Thymus (tissue), 11 donors: ENCODE measurements at regions not wholly inside any gene's neighbourhood (a gene's known extent, or its start where the extent isn't known, plus 50 kb on each side); places are given as distances from the start of the nearest gene placed in this dataset.
"Not testable (repeated sequence)": the region's sequence is repeated elsewhere in the genome, so short reads cannot be mapped to it uniquely, and the experiment has no call there.

Source experiments
- DNase-seq, 9 donors: peaks; one replicate each; pipeline ENCODE4 v3.0.0-alpha.2; 2013; ENCODE audit warnings: low spot score in 9 of 9, low read depth in 6 of 9, missing footprints in 1 of 9
- H3K27ac ChIP-seq, 2 donors: one replicate each; pipeline ENCODE4 v1.5.1; 2013; ENCODE audit warnings: control low read depth in 1 of 2, low read depth in 1 of 2, low read length in 1 of 2, mild to moderate bottlenecking in 1 of 2, moderate library complexity in 1 of 2
- H3K27me3 ChIP-seq, 2 donors: one replicate each; pipeline ENCODE4 v1.5.1; 2013; ENCODE audit warnings: low read length in 1 of 2; ENCODE audit not compliant: control insufficient read depth in 2 of 2, insufficient read depth in 1 of 2
- H3K36me3 ChIP-seq, 2 donors: one replicate each; pipeline ENCODE4 v1.5.1; 2013; ENCODE audit warnings: low read length in 1 of 2, mild to moderate bottlenecking in 1 of 2, moderate library complexity in 1 of 2; ENCODE audit not compliant: control insufficient read depth in 2 of 2, insufficient read depth in 2 of 2
- H3K4me1 ChIP-seq, 2 donors: one replicate each; pipeline ENCODE4 v1.5.1; 2013; ENCODE audit warnings: low read length in 2 of 2; ENCODE audit not compliant: control insufficient read depth in 2 of 2, insufficient read depth in 2 of 2
- H3K4me3 ChIP-seq, 2 donors: one replicate each; pipeline ENCODE4 v1.5.1; 2013; ENCODE audit warnings: low read length in 2 of 2, control low read depth in 1 of 2, mild to moderate bottlenecking in 1 of 2
- H3K9me3 ChIP-seq, 2 donors: one replicate each; pipeline ENCODE4 v1.5.1; 2013; ENCODE audit warnings: low read length in 1 of 2, mild to moderate bottlenecking in 1 of 2; ENCODE audit not compliant: control insufficient read depth in 2 of 2, insufficient read depth in 1 of 2
- WGBS: extraction: QIAGEN DNeasy Blood & Tissue Kit; methylation state at CpG from one replicate; pipeline ENCODE4 v1.1.7; 2013; 5-methylcytosine and 5-hydroxymethylcytosine counted together
- donor health status: healthy.

DNA sequence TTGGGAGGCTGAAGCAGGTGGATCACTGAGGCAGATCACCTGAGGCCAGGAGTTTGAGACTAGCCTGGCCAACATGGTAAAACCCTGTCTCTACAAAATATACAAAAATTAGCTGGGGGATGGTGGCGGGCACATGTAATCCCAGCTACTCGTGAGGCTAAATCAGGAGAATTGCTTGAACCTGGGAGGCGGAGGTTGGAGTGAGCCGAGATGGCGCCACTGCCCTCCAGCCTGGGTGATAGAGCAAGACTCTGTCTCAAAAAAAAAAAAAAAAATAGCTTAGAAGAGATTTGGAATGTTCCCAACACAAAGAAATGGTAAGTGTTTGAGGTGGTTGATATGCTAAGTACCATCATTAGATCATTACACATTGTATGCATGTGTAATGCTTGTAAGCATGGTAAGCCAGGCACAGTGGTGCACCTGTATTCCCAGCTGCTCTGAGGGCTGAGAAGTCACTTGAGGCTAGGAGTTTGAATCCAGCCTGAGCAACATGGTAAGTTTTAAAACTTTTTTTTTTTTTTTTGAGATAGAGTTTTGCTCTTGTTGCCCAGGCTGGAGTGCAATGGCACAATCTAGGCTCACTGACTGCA, 77.8 kb upstream of the CAB39 start:
- H3K9me3 ChIP-seq, H3K4me3 ChIP-seq, H3K4me1 ChIP-seq, H3K36me3 ChIP-seq, H3K27ac ChIP-seq, H3K27me3 ChIP-seq, DNase-seq: not testable (repeated sequence)
- WGBS: 99% methylated on average over 5 of the region's 5 CpGs

DNA sequence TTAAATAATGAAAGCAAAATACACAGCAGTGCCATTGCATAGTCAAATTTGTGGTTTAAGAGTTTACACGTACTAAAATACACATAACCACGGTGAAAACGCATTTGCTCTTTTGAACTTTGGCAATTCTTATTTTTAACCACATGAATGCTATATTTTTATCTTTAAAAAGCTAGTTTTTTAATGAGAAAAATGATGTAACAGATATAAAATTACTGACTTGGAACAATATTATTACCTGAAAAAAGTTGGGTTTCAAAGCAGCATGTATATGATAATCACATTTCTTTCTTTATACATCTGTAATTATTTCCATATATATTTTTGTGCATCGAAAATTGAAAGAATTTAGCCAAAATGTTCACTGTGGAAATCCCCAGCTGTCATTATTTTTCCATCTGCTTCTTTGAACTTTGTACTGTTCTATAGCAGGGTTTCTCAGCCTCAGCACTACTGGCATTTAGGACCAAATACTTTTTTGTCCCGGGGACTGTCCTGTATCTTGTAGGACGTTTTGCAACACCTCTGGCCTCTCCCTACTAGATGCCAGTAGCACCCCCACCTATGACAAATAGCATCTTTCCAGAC, 75.9 kb upstream of the CAB39 start:
- no peaks in the 10 kb centered on the region for H3K27me3 ChIP-seq
- H3K4me3 ChIP-seq: no peak overlapping the region
- no peaks in the 10 kb centered on the region for H3K9me3 ChIP-seq
- H3K27ac ChIP-seq: no peak overlapping the region
- H3K4me1 ChIP-seq: no peaks in the 10 kb centered on the region
- 46% methylated on average over 6 of the region's 6 CpGs for WGBS
- H3K36me3 ChIP-seq: no peaks in the 10 kb centered on the region
- no peak for DNase-seq

DNA sequence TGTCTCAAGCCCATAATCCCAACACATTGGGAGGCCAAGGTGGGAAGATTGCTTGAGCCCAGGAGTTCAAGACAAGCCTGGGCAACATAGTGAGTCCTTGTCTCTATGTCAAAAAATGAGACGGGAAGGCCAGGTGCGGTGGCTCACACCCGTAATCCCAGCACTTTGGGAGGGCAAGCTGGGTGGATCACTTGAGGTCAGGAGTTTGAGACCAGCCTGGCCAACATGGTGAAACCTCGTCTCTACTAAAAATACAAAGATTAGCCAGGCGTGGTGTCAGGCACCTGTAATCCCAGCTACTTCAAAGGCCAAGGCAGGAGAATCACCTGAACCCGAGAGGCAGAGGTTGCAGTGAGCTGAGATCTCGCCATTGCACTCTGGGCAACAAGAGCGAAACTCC, 75.2 kb upstream of the CAB39 start:
- 82% methylated on average over 8 of the region's 8 CpGs for WGBS
- H3K4me3 ChIP-seq, DNase-seq: not testable (repeated sequence)

DNA sequence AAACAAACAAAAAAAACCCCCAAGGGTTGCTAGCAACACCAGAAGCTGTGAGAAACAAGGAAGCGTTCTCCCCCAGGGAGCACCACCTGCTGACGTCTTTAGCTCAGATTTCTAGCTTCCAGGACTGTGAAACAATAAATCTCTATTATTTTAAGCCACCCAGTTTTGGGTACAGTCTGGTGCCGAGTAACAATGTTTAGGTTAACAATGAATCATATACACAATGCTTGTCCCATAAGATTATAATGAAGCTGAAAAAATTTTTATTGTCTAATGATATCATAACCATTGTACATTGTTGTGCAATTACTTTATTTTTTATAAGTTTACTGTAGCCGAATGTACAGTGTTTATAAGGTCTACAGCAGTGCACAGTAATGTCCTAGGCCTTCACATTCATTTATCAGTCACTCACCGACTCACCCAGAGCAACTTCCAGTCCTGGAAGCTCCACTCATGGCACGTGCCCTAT, 72.1 kb upstream of the CAB39 start:
- no peak for DNase-seq
- H3K9me3 ChIP-seq: peaks cover 0 to 3% of the 10 kb centered on the region in 2 donors
- no peaks in the 10 kb centered on the region for H3K36me3 ChIP-seq
- H3K27ac ChIP-seq: no peak overlapping the region
- no peak overlapping the region for H3K4me3 ChIP-seq
- peaks cover 3 to 23% of the 10 kb centered on the region in 2 donors for H3K4me1 ChIP-seq
- 95% methylated on average over 6 of the region's 6 CpGs for WGBS
- no peaks in the 10 kb centered on the region for H3K27me3 ChIP-seq

More for the DNA sequence above, 75.2 kb upstream of the CAB39 start:
- H3K27ac ChIP-seq, H3K4me1 ChIP-seq, H3K36me3 ChIP-seq, H3K9me3 ChIP-seq, H3K27me3 ChIP-seq: not testable (repeated sequence)

DNA sequence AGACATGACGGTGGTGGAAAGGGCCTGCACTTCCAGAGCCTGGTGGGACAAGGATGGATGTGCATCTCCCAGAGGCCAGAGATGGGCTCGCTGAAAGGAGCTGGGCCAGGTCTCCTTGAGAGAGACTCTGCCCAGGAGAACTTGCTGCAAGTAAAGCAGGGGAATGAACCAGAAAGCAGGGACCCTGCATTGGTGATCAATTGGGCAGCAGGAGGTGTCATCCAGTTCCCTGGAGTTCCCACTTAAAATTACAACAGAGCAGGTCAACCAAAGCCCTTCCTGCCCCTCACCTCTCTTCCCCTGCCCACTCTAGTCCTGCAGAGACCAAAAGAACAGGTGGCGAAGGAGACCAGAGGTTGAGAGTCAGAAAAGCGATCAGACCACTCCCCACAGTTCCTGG, 69.7 kb upstream of the CAB39 start:
- 96% methylated on average over 4 of the region's 4 CpGs for WGBS
- H3K4me1 ChIP-seq: peaks cover 3 to 23% of the 10 kb centered on the region in 2 donors
- no peak for DNase-seq
- no peaks in the 10 kb centered on the region for H3K27me3 ChIP-seq
- H3K9me3 ChIP-seq: peaks cover 0 to 3% of the 10 kb centered on the region in 2 donors
- H3K36me3 ChIP-seq: no peaks in the 10 kb centered on the region
- peak overlapping the region; percentile 67 to 85 for H3K27ac ChIP-seq
- no peak overlapping the region for H3K4me3 ChIP-seq

DNA sequence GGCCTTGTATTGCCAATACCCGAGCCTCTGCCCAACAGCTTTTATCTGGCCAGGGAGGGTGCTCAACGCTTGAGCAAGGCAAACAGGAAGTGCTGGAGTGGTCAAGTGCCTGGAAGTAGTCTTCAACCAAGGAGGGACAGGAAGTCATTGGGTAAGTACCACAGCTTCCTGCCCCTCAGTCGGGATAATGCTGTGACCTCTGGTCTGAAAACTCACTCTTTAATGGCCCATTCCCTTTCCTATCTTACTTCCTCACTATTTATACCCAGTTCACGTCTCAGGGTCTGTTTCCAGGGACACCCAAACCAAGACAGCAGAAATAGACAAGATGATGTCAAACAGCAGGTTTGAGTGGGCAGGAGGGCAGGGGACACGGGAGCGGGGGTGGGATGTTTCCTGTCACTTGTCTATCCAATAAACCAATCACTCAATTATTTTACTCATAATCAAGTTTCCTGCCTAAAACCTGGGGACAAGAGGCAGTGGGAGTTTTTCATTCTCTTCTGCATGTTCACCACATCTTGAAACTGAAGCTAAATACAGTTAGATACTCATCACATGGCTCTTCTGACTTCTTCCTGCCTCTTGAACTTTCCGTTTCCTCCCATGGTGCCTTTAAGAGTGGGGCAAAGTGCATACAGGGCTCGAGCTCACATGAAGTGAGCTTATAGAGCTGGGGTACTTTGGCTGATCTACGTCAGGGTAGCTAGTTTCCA, 68.9 kb upstream of the CAB39 start:
- peak in 6 of 9 donors; percentile 45 to 85 (median 52) for DNase-seq
- Histone ChIP-seq H3K4me1 (peaks cover 3 to 23% of the 10 kb centered on the region in 2 donors), H3K27me3 (no peaks in the 10 kb centered on the region), H3K9me3 (peaks cover 0 to 3% of the 10 kb centered on the region in 2 donors), H3K4me3 (no peak overlapping the region), H3K27ac (peak overlapping the region; percentile 85 to 92), H3K36me3 (no peaks in the 10 kb centered on the region)
- 47% methylated on average over 9 of the region's 9 CpGs for WGBS

DNA sequence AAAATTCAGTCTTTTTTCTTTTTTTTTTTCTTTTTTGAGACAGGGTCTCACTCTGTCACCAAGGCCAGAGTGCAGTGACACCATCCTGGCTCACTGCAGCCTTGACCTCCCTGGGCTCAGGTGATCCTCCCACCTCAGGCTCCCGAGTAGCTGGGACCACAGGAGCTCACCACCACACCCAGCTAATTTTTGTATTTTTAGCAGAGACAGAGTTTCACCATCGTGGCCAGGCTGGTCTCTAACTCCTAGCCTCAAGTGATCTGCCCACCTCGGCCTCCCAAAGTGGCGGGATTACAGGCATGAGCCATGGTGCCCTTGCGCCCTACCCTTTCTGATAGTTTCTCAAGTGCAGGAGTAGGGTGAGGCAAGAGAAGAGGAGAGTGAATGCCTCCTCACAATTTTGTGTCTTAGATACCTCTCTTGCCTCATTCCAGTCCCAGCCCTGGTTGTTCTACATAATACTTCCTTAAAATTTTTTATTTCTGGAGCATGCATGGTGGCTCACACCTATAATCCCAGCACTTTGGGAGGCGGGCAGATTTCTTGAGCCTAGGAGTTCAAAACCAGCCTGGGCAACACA, 68.2 kb upstream of the CAB39 start:
- Histone ChIP-seq H3K27me3 (no peaks in the 10 kb centered on the region), H3K4me1 (peaks cover 3 to 23% of the 10 kb centered on the region in 2 donors), H3K36me3 (no peaks in the 10 kb centered on the region), H3K9me3 (peaks cover 0 to 3% of the 10 kb centered on the region in 2 donors), H3K4me3 (no peak overlapping the region), H3K27ac (peak overlapping the region; percentile 85 to 90)
- DNase-seq: no peak
- WGBS: 94% methylated on average over 6 of the region's 6 CpGs

DNA sequence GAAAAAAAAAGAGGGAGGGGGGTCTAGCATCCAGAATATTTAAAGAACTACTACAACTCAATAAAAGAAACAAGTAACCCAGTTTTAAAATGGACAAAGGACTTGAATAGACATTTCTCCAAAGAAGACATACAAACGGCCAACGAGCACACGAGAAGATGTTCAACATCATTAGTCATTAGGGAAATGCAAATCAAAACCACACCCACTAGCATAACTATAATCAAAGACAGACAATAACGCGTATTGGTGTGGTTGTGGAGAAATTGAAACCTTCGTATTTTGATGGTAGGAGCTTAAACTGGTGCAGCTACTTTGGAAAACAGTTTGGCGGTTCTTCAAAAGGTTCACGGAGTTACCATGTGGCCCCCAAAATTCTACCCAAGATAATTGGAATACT, 64.3 kb upstream of the CAB39 start:
- H3K4me1 ChIP-seq: peaks cover 3 to 16% of the 10 kb centered on the region in 2 donors
- H3K27ac ChIP-seq: no peak overlapping the region
- no peaks in the 10 kb centered on the region for H3K36me3 ChIP-seq
- H3K27me3 ChIP-seq: no peaks in the 10 kb centered on the region
- no peak for DNase-seq
- no peak overlapping the region for H3K4me3 ChIP-seq
- H3K9me3 ChIP-seq: no peaks in the 10 kb centered on the region
- 97% methylated on average over 8 of the region's 8 CpGs for WGBS

DNA sequence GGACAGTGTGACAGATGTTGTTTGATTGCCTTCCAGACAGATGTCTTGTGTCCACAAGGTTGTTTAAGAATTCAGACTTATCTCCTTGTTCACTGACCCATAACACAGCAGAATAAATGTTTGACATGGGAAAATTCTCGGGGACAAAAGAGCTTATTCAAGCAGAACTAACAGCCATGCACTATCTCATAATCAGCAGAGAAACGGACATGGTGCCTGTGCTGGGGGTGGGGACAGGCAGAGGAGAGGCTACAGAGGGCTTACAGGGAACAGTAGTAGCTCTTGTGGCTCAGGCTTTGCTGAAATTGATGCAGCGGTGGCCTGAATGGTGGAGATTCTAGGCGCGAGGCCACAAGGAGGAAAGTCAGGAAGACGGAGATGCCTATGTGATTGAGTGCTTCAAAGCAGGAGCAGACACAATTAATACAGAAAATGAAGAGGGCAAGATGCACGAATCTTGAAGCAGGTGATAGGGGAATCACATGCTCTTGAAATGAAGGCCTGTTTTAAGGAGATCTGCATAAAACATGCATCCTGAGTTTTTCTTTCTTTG, 62.0 kb upstream of the CAB39 start:
- no peak overlapping the region for H3K4me3 ChIP-seq
- no peak overlapping the region for H3K27ac ChIP-seq
- H3K36me3 ChIP-seq: no peaks in the 10 kb centered on the region
- WGBS: 90% methylated on average over 7 of the region's 7 CpGs
- no peak for DNase-seq
- H3K9me3 ChIP-seq: no peaks in the 10 kb centered on the region
- no peaks in the 10 kb centered on the region for H3K27me3 ChIP-seq
- H3K4me1 ChIP-seq: peaks cover 4 to 13% of the 10 kb centered on the region in 2 donors
